Common myeloid progenitor, CD34-positive (primary cell): ENCODE measurements at regions not wholly inside any gene's neighbourhood (a gene's known extent, or its start where the extent isn't known, plus 50 kb on each side); places are given as distances from the start of the nearest gene placed in this dataset.

Experiments
- CTCF ChIA-PET: fragments of 350-600 bp; sonication (Branson Sonifier 250); formaldehyde crosslinking; loops from one replicate; lab custom pipeline; 2021; ENCODE audit warnings: antibody characterized with exemption; lab: Charles Lee
- POLR2A ChIA-PET: fragments of 350-600 bp; sonication (Branson Sonifier 250); formaldehyde crosslinking; loops from one replicate; lab custom pipeline; 2021; ENCODE audit warnings: antibody characterized with exemption; lab: Charles Lee
- DNase-seq, 3 donors: peaks; one replicate each; pipeline versions ENCODE4 v3.0.0 to v3.0.0-alpha.2; 2013
- H3K27ac ChIP-seq, 2 experiments: 1 replicate in 1 of 2; 2 replicates in 1 of 2; pipeline ENCODE4 v1.7.0; 2013; ENCODE audit warnings: inconsistent platforms in 2 of 2, low read length in 2 of 2, mild to moderate bottlenecking in 2 of 2, low read depth in 1 of 2, moderate library complexity in 1 of 2; ENCODE audit not compliant: severe bottlenecking in 2 of 2, insufficient read depth in 1 of 2, poor library complexity in 1 of 2
- H3K27me3 ChIP-seq, 5 experiments: replicated peaks in 2 of 5; 1 replicate in 3 of 5; 2 replicates in 2 of 5; pipeline versions ENCODE4 v1.6.1 to v1.7.0; 2013; ENCODE audit warnings: low read length in 4 of 5, mild to moderate bottlenecking in 2 of 5, moderate library complexity in 2 of 5, inconsistent platforms in 1 of 5; ENCODE audit not compliant: insufficient read depth in 5 of 5, control insufficient read depth in 4 of 5
- H3K36me3 ChIP-seq, 4 experiments: 1 replicate in 2 of 4; 2 replicates in 2 of 4; pipeline versions ENCODE4 v1.6.1 to v1.7.0; 2013; ENCODE audit warnings: low read length in 3 of 4, control low read depth in 1 of 4, mild to moderate bottlenecking in 1 of 4; ENCODE audit not compliant: control insufficient read depth in 4 of 4, insufficient read depth in 4 of 4
- H3K4me1 ChIP-seq, 4 experiments: 1 replicate in 3 of 4; 2 replicates in 1 of 4; pipeline versions ENCODE4 v1.6.1 to v1.7.1; 2013; ENCODE audit warnings: low read length in 3 of 4, mild to moderate bottlenecking in 3 of 4, control low read depth in 1 of 4, inconsistent platforms in 1 of 4, moderate library complexity in 1 of 4; ENCODE audit not compliant: control insufficient read depth in 4 of 4, insufficient read depth in 4 of 4; ENCODE audit errors: control extremely low read depth in 1 of 4
- H3K4me3 ChIP-seq, 7 experiments: 1 replicate in 4 of 7; 2 replicates in 3 of 7; pipeline versions ENCODE4 v1.5.1 to v1.7.0; 2013; ENCODE audit warnings: mild to moderate bottlenecking in 7 of 7, low read length in 6 of 7, moderate library complexity in 6 of 7, inconsistent platforms in 2 of 7, low read depth in 2 of 7, control low read depth in 1 of 7; ENCODE audit not compliant: insufficient read depth in 4 of 7, control insufficient read depth in 1 of 7; ENCODE audit errors: extremely low read depth in 1 of 7
- H3K9me3 ChIP-seq, 5 experiments: 1 replicate in 4 of 5; 2 replicates in 1 of 5; pipeline versions ENCODE4 v1.6.1 to v1.7.1; 2013; ENCODE audit warnings: low read length in 4 of 5, mild to moderate bottlenecking in 2 of 5, inconsistent platforms in 1 of 5, low read depth in 1 of 5, moderate library complexity in 1 of 5; ENCODE audit not compliant: control insufficient read depth in 4 of 5, insufficient read depth in 2 of 5; ENCODE audit errors: control extremely low read depth in 1 of 5
- whole genome bisulfite sequencing: methylation state at CpG from one replicate; pipeline ENCODE4 v1.1.5; 2013; ENCODE audit not compliant: insufficient coverage; 5-methylcytosine and 5-hydroxymethylcytosine counted together

DNA sequence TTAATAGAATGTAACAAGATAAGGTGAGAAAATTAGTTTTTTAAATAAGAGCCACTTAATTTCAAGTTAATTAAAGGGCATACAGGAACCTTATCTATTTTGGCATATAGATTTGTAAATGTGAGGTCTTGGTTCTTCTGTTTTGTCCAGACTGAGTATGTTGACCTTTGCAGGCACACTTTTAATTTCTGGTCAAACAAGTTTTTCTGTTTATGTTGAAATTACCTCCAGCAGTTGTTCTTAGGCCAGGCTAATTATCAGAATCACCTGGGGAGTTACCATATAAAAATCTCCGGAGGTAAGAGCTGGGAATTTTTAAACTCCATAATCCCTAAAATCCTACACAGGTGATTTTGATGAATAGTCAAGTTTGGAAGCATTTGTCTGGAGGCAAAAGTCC is 227.4 kb upstream of the ANKRD50 start:
- Histone ChIP-seq H3K4me1 (no peaks in the 10 kb centered on the region), H3K36me3 (no peaks in the 10 kb centered on the region), H3K9me3 (no peaks in the 10 kb centered on the region), H3K27me3 (no peaks in the 10 kb centered on the region), H3K4me3 (no peak overlapping the region), H3K27ac (no peak overlapping the region)
- no peak for DNase-seq
- ChIA-PET CTCF (no interaction called here), POLR2A (no interaction called here)
- WGBS = no CpG with 5 or more reads among the region's 1 CpG

DNA sequence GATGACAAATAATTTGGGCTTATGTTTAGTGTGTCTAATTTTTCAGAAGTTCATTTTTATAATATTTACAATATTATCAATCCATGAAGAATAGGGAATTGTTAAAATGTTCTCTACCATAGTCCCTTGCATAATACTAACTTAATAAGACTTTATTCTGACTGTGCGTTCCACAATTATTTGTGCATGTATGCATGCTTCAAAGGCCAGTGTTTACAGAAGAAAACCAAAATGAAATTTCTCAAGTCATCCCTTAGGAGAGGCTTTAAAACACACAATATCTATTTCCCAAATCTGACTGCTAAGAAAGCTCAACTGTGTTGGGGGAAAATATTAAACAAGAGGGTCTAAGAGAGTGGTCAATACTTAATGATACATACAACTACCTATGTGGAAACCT is 226.3 kb upstream of the ANKRD50 start:
- WGBS = no CpG with 5 or more reads among the region's 1 CpG
- Histone ChIP-seq H3K27me3 (no peaks in the 10 kb centered on the region), H3K9me3 (no peaks in the 10 kb centered on the region), H3K36me3 (no peaks in the 10 kb centered on the region), H3K4me1 (no peaks in the 10 kb centered on the region), H3K27ac (no peak overlapping the region), H3K4me3 (no peak overlapping the region)
- POLR2A ChIA-PET = no interaction called here
- DNase-seq = no peak
- CTCF ChIA-PET = no interaction called here

- Histone ChIP-seq H3K4me3 (no peak overlapping the region), H3K4me1 (no peaks in the 10 kb centered on the region), H3K27ac (no peak overlapping the region), H3K9me3 (no peaks in the 10 kb centered on the region), H3K27me3 (no peaks in the 10 kb centered on the region), H3K36me3 (no peaks in the 10 kb centered on the region)
- 81% methylated on average over 3 of the region's 5 CpGs for WGBS
- DNase-seq = no peak
- ChIA-PET POLR2A (no interaction called here), CTCF (no interaction called here)
Observed at GRCh38 chr4:124937993-124938392, 225.5 kb upstream of the ANKRD50 start.

GRCh38 chr4:124936427-124936826 is 223.9 kb upstream of the ANKRD50 start:
- no peaks in the 10 kb centered on the region for H3K4me1 ChIP-seq
- DNase-seq = no peak
- H3K4me3 ChIP-seq = no peak overlapping the region
- no peaks in the 10 kb centered on the region for H3K27me3 ChIP-seq
- CTCF ChIA-PET = no interaction called here
- POLR2A ChIA-PET = no interaction called here
- H3K27ac ChIP-seq = no peak overlapping the region
- 87% methylated on average over 3 of the region's 4 CpGs for WGBS
- no peaks in the 10 kb centered on the region for H3K9me3 ChIP-seq
- no peaks in the 10 kb centered on the region for H3K36me3 ChIP-seq

DNA sequence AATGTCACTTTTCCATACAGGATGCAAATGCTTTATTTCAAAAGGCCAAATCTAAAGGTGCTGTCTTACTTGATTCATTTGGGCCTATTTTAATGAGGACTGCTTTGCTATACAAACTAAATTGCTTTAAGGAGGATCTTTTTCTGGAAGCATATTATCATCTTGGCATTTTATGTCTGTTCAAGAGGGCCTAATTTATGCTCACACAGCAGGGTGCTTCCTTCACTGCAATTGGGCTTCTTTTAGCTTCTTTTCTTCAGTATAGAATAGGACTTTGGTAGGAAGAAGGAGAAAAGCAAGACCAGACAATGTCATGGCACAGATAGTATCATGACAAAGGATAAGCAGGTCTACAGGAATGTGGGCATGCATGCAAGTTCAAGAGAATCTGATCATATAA is 222.4 kb upstream of the ANKRD50 start:
- Histone ChIP-seq H3K9me3 (no peaks in the 10 kb centered on the region), H3K27me3 (no peaks in the 10 kb centered on the region), H3K4me3 (no peak overlapping the region), H3K4me1 (no peaks in the 10 kb centered on the region), H3K36me3 (no peaks in the 10 kb centered on the region), H3K27ac (no peak overlapping the region)
- ChIA-PET CTCF (no interaction called here), POLR2A (no interaction called here)
- DNase-seq = no peak

- H3K4me1 ChIP-seq = no peaks in the 10 kb centered on the region
- no CpG with 5 or more reads among the region's 2 CpGs for WGBS
- DNase-seq = no peak
- no peak overlapping the region for H3K4me3 ChIP-seq
- H3K27me3 ChIP-seq = no peaks in the 10 kb centered on the region
- ChIA-PET CTCF (no interaction called here), POLR2A (no interaction called here)
- H3K36me3 ChIP-seq = no peaks in the 10 kb centered on the region
- no peak overlapping the region for H3K27ac ChIP-seq
- no peaks in the 10 kb centered on the region for H3K9me3 ChIP-seq
Observed at GRCh38 chr4:124933521-124933920, 221.0 kb upstream of the ANKRD50 start.

DNA sequence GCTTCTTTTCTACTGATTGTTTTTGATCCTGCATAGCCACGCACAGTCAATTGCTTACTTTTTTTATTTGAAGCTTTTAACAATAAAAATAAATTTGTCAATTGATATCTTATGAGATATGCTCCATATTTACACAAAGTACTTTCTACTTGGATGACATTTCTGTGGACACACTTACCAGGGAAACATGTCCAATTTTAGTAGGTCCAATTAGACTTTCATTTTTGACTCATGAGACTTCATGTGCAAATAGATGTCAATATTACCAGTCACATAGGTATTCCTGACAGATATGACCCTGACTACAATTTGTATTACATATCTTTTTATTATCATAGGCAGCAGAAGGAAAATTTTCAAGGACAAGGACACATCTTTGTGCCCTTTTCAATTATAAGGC is 219.9 kb upstream of the ANKRD50 start:
- POLR2A ChIA-PET = no interaction called here
- H3K27me3 ChIP-seq = no peaks in the 10 kb centered on the region
- CTCF ChIA-PET = no interaction called here
- WGBS = no CpG with 5 or more reads among the region's 1 CpG
- no peak overlapping the region for H3K27ac ChIP-seq
- H3K36me3 ChIP-seq = no peaks in the 10 kb centered on the region
- no peak overlapping the region for H3K4me3 ChIP-seq
- no peaks in the 10 kb centered on the region for H3K4me1 ChIP-seq
- no peak for DNase-seq
- H3K9me3 ChIP-seq = no peaks in the 10 kb centered on the region
